Ishikawa (cell line): ENCODE measurements at regions not wholly inside any gene's neighbourhood (a gene's known extent, or its start where the extent isn't known, plus 50 kb on each side); places are given as distances from the start of the nearest gene placed in this dataset.

Experiments used
- CEBPB ChIP-seq: IDR thresholded peaks from 2 replicates; pipeline ENCODE4 v1.6.1; 2012
- EP300 ChIP-seq: IDR thresholded peaks from 2 replicates; pipeline ENCODE4 v1.6.1; 2012; ENCODE audit warnings: borderline replicate concordance
- FOXM1 ChIP-seq: IDR thresholded peaks from 2 replicates; pipeline ENCODE4 v1.6.1; 2012; ENCODE audit warnings: low read depth, borderline replicate concordance
- RAD21 ChIP-seq: IDR thresholded peaks from 2 replicates; pipeline ENCODE4 v1.6.1; 2012; ENCODE audit warnings: low read depth
- TCF12 ChIP-seq: IDR thresholded peaks from 2 replicates; pipeline ENCODE4 v1.6.1; 2012; ENCODE audit warnings: low read depth
- TF ChIP-seq, protein P1 (sequence below): IDR thresholded peaks from 2 replicates; pipeline ENCODE4 v1.6.1; 2012

DNA sequence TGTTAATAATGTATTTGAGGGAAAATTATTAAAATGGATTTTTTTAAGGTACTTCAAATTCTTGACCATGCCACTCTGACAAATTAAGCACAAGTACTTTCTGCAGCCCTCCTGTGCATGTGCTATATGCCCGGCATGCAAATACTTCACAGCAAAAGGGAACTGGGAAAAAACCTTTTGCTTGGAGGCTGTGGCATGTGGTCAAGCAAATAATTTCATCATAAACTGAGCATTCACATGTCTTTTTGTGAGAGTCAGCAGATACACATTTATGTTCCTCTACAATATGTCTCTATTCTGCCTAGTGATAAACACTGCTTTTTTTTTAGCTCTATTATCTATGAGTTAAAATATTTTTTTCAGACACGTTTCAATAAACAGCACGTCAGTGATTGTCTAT, 53.7 kb upstream of the SEMA3A start:
- TF ChIP-seq FOXM1: no peak
- no peak for TF ChIP-seq EP300

DNA sequence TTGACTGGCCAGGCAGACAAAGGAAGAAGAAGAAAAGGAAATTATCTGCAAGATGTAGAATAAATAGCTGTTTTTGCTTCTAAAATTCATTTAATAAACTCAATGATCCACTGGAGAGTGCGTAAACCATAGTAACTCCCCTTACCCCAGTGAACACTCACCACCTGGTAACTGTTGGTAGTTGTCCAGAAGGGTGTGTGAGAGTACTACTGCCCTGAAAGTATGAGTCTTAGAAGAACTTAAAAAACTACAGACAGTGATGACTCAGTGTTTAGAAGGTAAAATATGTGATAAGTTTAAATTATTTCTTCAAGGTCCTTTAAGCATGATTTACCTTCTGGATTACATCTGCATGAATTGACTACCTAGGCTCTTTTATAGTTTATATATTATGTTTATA, 53.0 kb upstream of the SEMA3A start:
- TF ChIP-seq CEBPB: no peak
- TF ChIP-seq RAD21: peak; percentile 39

DNA sequence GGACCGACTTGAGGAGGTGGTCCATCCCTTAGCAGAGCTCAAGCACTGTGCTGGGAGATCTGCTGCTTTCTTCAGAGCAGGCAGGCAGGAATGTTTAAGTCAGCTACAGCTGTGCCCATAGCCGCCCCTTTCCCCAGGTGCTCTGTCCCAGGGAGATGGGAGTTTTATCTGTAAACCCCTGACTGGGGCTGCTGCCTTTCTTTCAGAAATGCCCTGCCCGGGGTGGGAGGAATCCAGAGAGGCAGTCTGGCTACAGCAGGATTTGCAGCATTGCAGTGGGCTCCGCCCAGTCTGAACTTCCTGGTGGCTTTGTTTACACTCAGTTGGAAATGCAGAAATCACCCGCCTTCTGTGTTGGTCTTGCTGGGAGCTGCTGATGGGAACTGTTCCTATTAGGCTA, 51.2 kb upstream of the SEMA3A start:
- TF ChIP-seq RAD21 (0 out of 2 replicates have a peak, but pooled peaks have one; percentile 8), EP300 (peak; percentile 48; the same call in 1 of the 2 replicates), TCF12 (peak; percentile 44; the same call in 1 of the 2 replicates)
- TF ChIP-seq, protein P1, sequence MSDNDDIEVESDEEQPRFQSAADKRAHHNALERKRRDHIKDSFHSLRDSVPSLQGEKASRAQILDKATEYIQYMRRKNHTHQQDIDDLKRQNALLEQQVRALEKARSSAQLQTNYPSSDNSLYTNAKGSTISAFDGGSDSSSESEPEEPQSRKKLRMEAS: no peak
